ENCODE measurements at regions not wholly inside any gene's neighbourhood (a gene's known extent, or its start where the extent isn't known, plus 50 kb on each side); places are given as distances from the start of the nearest gene placed in this dataset.

- Histone ChIP-seq H3K4me3 (no peak overlapping the region), H3K4me1 (no peaks in the 10 kb centered on the region), H3K9me3 (no peaks in the 10 kb centered on the region), H3K27me3 (no peaks in the 10 kb centered on the region), H3K27ac (no peak overlapping the region), H3K36me3 (no peaks in the 10 kb centered on the region)
- no peak for DNase-seq
- no peak for TF ChIP-seq POLR2A (IDR thresholded peaks at IDR 0.05)
- TF ChIP-seq, protein P1, sequence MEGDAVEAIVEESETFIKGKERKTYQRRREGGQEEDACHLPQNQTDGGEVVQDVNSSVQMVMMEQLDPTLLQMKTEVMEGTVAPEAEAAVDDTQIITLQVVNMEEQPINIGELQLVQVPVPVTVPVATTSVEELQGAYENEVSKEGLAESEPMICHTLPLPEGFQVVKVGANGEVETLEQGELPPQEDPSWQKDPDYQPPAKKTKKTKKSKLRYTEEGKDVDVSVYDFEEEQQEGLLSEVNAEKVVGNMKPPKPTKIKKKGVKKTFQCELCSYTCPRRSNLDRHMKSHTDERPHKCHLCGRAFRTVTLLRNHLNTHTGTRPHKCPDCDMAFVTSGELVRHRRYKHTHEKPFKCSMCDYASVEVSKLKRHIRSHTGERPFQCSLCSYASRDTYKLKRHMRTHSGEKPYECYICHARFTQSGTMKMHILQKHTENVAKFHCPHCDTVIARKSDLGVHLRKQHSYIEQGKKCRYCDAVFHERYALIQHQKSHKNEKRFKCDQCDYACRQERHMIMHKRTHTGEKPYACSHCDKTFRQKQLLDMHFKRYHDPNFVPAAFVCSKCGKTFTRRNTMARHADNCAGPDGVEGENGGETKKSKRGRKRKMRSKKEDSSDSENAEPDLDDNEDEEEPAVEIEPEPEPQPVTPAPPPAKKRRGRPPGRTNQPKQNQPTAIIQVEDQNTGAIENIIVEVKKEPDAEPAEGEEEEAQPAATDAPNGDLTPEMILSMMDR (IDR thresholded peaks at IDR 0.05) = no peak
These were observed 327.3 kb upstream of the TRAM1L1 start for GRCh38 chr4:117412661-117413060.

GRCh38 chr4:117417856-117418255 is 332.5 kb upstream of the TRAM1L1 start:
- no peak for DNase-seq
- no peaks in the 10 kb centered on the region for H3K27me3 ChIP-seq
- H3K36me3 ChIP-seq = no peaks in the 10 kb centered on the region
- TF ChIP-seq POLR2A (IDR thresholded peaks at IDR 0.05) = no peak
- TF ChIP-seq, protein P1 (IDR thresholded peaks at IDR 0.05) = no peak
- no peaks in the 10 kb centered on the region for H3K4me1 ChIP-seq
- no peaks in the 10 kb centered on the region for H3K9me3 ChIP-seq
- H3K27ac ChIP-seq = no peak overlapping the region
- H3K4me3 ChIP-seq = no peak overlapping the region

DNA sequence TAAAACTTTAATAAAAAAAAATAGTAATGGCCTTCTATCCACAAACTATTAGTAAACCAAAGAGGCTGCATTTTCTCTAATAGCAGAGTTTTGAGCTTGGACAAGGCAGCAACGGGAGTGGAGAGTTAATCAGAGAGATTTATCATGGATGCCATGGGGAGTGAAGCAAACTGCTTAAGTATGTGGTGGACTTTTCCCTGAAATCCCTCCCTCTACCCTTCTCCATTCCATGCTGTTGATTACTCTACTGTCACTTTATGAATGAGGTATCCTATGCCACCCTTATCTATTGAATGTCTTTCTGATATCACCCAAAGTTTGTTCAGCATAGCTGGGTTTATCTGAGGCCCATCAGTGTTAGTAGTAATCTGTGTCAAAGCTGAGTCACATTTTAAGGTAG is 335.6 kb upstream of the TRAM1L1 start:
- no peak for TF ChIP-seq POLR2A (IDR thresholded peaks at IDR 0.05)
- TF ChIP-seq, protein P1 (IDR thresholded peaks at IDR 0.05) = no peak
- H3K36me3 ChIP-seq = no peaks in the 10 kb centered on the region
- DNase-seq = no peak
- H3K27ac ChIP-seq = no peak overlapping the region
- H3K4me1 ChIP-seq = no peaks in the 10 kb centered on the region
- no peaks in the 10 kb centered on the region for H3K9me3 ChIP-seq
- no peak overlapping the region for H3K4me3 ChIP-seq
- H3K27me3 ChIP-seq = no peaks in the 10 kb centered on the region

- Histone ChIP-seq H3K27ac (no peak overlapping the region), H3K4me1 (no peaks in the 10 kb centered on the region), H3K4me3 (no peak overlapping the region), H3K36me3 (no peaks in the 10 kb centered on the region), H3K27me3 (no peaks in the 10 kb centered on the region), H3K9me3 (no peaks in the 10 kb centered on the region)
- no peak for DNase-seq
- TF ChIP-seq, protein P1 (IDR thresholded peaks at IDR 0.05) = no peak
- TF ChIP-seq POLR2A (IDR thresholded peaks at IDR 0.05) = no peak
These were observed 336.3 kb upstream of the TRAM1L1 start for GRCh38 chr4:117421706-117422105.

GRCh38 chr4:117422297-117422696 is 336.9 kb upstream of the TRAM1L1 start:
- Histone ChIP-seq H3K27ac (no peak overlapping the region), H3K9me3 (no peaks in the 10 kb centered on the region), H3K4me1 (no peaks in the 10 kb centered on the region), H3K4me3 (no peak overlapping the region), H3K36me3 (no peaks in the 10 kb centered on the region), H3K27me3 (no peaks in the 10 kb centered on the region)
- no peak for DNase-seq
- TF ChIP-seq POLR2A (IDR thresholded peaks at IDR 0.05) = no peak

- Histone ChIP-seq H3K36me3 (no peaks in the 10 kb centered on the region), H3K4me1 (no peaks in the 10 kb centered on the region), H3K27ac (no peak overlapping the region), H3K27me3 (no peaks in the 10 kb centered on the region), H3K4me3 (no peak overlapping the region), H3K9me3 (no peaks in the 10 kb centered on the region)
- TF ChIP-seq, protein P1 (IDR thresholded peaks at IDR 0.05) = no peak
- no peak for TF ChIP-seq POLR2A (IDR thresholded peaks at IDR 0.05)
- DNase-seq = no peak
These were observed 340.3 kb upstream of the TRAM1L1 start for GRCh38 chr4:117425636-117426035.

Data from Peyer's patch (tissue), 4 donors.